ENCODE measurements at regions not wholly inside any gene's neighbourhood (a gene's known extent, or its start where the extent isn't known, plus 50 kb on each side); places are given as distances from the start of the nearest gene placed in this dataset.
"Not testable (repeated sequence)": the region's sequence is repeated elsewhere in the genome, so short reads cannot be mapped to it uniquely, and the experiment has no call there.

DNA sequence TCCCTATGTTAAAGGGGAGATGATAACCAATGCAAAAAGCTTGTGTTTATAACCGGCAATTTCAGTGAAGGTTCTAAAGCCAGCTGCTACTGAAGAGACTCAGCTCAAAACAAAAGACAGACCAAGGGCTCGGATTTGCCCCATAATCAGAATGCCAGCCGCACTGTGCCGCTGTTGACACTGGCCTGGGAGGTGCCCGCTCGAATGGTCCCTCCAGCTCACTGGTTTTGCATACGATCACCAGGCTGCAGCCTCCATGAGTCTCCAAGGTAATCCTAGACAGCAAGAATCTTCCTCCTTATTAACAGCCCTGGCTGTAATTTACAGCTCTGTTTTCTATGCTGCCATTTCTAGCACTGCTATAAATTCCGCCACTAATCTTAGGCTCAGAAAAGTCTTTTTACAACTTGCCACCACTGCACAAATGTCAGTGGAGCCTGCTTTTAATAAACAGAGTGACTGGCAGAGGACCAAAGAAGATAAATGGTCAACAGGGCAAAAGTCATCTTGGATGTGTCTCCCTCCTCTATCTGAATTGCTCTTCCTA is 155.7 kb upstream of the SH3BP4 start:
- DNase-seq = no peak

DNA sequence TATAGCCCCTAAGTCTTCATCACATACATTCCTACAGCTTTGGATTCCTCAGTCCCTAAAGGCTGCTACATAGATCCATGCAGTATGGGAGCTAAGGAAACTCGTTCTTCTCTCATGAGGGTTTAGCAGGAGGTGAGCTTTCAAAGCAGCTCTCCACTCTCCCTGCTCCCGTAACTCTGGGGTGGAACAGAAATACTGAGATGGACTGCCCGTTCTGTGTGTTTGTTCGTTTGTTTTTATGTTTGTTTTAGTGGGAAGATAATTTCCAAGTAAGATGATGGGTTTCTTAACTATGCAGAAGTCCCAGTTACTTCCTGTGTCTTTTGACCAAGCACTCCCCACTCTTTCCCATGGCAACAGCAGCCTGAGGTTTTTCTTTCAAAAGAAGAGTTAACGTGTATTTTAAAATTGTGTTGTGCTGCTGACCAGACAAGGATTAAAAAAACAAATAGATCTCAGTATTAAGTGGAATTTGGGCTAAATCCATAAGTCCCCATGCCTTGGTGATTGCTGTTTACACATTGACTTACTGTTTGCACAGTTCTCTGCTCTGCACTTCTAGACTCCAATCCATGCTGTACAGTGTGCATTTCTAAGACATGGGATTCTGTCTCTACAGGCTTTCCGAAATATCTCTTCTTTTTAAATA is 156.4 kb upstream of the SH3BP4 start:
- no peak for DNase-seq

DNA sequence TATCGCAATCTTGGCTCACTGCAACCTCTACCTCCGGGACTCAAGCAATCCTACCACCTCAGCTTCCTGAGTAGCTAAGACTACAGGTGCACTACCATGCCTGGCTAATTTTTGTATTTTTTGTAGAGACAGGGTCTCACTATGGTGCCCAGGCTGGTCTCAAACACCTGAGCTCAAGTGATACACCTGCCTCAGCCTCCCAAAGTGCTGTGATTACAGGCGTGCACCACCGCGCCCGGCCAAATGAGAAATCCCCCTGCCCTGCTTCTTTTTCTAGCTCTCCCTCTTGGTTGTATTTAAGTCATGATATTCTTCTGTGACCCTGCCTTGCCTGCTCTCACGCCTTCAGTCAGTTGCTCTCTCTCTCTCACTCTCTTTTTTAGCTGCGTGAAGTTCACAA is 157.0 kb upstream of the SH3BP4 start:
- no peak for DNase-seq

DNA sequence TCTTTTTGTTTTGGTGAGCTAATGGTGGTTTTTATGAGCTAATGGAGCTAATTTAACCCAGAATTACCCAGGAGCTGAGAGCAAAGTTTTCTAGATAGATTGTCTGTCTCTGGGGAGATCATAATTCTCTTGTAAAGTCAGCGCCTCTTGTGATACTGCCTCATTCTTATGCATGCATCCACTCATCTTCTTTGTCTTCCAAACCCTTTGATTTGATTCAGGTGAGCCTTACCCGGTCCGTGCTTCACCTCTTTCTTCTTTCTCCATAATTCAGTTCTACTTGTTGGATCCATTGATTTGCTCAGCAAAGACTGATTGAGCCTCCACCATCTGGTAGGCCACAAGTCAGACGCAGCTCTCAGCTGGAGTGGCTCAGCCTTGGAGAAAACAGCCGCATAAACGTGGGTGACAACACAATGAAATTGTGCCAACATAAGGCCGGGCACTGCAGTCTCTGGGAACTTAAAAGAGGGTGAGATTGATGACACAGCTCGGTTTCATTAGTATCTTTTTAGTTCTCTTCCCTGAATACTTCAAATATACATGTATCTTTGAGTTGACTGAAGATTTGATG is 158.5 kb upstream of the SH3BP4 start:
- DNase-seq = no peak

DNA sequence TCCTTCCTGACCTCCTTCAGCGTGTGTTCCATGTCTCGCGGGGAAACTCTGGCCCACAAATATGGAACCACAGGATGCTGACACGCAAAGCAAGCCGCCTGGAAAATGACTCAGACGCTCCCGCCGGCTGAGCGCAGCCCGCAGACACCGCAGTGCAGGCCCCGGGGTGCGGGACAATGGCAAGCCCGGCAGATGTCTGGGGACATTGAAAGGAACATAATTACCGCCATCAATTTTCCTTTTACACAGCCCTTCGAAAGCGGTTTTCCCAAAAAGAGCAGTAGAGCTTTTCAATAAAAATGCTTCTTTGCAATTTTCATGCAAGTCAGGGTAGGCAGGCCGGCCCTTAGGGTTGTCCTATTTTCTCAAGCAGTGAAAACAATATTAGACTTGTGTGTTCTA is 159.2 kb upstream of the SH3BP4 start:
- DNase-seq = no peak

DNA sequence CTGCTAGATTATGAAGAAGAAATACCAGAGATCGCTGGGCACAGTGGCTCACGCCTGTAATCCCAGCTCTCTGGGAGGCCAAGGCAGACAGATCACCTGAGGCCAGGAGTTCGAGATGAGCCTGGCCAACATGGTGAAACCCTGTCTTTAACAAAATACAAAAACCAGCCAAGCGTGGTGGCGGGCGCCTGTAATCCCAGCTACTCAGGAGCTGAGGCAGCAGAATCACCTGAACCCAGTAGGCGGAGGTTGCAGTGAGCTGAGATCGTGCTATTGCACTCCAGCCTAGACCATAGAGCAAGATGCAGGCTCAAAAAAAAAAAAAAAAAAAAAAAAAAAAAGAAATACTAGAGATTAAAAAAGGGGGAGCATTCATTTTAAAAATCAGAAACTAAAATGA is 159.7 kb upstream of the SH3BP4 start:
- DNase-seq = not testable (repeated sequence)

DNA sequence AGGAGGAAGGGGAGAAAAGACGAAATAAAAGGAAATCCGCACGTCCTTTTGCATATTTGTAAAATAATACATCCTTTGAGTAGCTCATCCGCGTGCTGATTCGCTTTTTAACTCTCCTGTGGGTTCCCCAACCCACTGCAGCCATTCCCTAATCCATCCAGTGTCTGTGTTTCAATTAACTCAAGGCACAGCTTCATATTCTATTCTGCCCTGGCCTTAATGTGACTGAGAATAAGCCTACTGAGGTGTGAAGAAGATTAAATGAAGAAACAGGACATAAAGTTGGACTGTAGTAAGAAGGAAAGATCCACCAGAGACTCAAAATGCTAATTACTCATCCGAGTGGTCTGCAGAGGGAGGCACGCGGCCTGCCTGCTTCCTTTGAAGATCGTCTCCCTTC is 161.4 kb upstream of the SH3BP4 start:
- DNase-seq = no peak

DNA sequence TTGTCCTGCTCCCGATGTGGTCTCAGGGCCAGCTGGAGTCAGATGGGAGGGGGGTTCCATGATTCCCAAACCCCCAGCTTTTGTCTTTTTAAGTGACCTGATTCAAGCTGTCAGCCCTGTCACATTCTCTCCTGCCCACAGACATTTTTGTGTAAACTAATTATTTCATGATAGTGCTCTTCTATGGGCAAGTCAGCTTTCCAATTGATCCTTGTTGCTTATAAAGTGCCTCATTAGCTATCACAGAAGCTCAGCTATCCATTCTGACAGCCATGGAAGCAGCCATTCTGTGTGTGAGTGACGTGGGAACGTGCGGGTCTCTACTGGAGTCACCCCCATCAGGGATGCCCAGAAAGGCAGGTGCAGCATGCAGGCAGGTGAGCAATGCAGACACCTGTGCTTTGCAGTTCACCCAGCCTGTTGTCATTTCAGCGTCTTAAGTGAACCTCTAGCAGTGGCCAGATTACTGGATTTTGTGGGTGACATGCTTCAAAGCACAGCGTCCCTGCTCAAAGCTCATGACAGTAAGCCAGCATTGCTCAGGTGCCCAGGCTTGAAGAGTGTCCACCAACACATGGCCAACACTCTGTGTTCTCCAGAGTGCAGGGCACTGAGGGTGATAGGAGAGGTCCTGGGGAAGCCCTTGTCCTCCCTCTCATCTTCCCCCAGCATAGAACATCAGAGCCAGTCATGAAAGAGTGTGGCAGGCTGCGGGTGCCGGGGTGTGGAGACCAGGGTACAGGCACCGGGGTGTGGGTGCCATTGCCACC is 162.1 kb upstream of the SH3BP4 start:
- no peak for DNase-seq

DNA sequence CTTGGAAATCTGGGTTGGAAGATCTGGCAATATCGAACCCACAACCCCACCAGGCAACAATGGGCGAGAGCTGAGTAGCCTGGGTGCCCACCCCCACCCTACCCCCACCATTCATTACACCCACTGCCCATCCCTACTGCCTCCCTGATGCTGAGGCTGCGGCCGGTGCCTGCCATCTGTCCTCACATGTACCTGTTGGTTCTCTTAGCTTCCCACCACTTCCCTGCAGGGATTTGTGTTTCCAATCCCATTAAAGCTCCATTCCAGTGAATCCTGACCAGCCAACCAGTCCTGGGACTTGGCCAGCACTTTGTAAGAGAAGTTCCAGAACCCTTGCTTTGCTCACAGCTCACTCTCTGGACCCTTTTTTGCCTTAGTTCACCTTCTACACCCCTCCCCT is 163.0 kb upstream of the SH3BP4 start:
- DNase-seq = no peak

DNA sequence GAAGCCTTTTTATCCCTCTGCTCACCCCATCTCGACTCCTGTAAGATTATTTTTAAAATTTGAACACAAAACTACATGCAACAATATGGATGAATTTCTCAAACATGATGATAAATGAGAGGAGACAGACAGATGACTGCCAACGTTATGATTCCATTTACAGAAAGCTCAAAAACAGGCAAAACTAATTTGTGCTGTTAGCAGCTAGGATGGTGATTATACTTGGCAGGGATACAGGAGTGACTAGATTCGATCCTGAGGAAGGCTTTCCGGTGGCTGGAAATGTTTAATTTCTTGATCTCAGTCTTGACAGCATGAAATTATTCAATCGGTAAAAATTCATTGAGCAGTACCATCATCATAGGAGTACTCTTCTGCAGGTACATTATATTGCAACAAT is 163.4 kb upstream of the SH3BP4 start:
- DNase-seq = no peak

DNA sequence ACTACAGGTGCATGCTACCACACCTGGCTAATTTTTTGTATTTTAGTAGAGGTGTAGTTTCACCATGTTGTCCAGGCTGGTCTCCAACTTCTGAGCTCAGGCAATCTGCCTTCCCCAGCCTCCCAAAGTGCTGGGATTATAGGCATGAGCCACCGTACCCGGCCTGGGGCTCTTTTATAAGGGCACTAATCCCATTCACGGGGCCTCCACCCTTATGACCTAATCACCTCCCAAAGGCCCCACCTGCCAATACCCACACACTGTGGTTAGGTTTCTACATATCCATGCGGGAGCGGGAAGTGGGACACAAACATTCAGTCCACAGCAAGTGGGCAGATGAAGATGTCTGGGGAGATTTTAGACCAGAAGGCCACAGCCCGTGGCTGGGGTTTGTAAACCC is 164.7 kb upstream of the SH3BP4 start:
- no peak for DNase-seq

DNA sequence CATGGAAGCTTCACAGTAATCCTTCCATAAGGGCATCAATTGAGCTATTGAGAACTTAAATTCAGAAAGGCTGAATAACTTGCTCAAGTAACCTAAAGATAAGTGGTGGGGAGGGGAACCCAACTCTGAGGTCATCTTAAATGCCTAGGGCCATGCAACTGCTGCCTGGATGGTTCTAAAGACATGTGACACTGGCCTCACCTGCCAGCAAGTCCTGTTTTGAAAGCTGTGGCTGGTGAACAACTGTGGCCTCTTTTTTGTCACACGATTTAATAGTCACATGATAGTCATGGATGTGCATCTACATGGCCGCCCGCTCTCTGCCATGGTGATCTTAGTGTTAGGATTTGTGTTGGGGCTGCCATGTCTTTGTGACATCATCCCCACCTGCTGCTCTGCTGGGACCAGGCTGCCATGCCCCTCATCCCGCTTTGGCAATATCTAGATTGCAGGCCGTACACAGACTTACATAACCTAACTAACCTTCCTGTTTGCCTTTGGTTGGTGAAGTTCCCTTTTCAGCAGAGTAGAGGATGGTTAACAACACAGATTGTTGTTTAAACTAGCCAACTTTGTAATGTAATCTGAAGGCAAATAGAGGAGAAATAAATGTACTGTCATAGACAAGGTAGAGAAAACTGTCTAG is 177.9 kb upstream of the SH3BP4 start:
- no peak for DNase-seq

DNA sequence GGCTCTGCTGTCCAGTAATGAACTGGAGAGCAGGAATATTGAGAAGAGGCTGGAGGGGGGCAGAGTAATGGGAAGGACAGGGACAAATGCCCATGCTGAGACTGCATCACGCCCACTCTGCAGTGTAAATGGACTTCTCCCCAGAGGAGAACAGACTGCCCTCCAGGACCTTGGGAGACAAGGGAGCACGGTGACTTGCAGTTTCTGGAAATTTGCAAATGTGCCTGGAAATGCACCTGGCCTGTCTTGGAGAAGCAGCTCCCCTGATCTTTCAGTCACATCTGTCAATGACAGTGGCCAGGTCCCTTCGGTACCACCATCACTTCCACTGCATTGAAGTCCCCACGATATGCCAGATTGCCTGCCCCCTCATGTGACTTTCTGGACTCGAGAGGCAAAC is 178.7 kb upstream of the SH3BP4 start:
- no peak for DNase-seq

DNA sequence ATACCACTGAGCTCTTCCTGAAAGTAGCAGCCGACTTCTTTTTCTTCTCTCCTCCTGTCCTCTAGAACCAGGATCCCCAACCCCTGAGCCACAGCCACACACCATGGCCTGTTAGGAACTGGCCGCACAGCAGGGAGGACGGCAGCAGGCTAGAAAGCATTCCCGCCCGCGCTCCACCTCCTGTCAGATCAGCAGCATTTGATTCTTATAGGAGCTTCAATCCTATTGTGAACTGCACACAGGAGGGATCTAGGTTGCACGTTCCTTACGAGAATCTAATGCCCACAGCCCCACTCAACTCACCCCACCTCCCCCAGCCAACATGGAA is 179.1 kb upstream of the SH3BP4 start:
- DNase-seq = no peak

DNA sequence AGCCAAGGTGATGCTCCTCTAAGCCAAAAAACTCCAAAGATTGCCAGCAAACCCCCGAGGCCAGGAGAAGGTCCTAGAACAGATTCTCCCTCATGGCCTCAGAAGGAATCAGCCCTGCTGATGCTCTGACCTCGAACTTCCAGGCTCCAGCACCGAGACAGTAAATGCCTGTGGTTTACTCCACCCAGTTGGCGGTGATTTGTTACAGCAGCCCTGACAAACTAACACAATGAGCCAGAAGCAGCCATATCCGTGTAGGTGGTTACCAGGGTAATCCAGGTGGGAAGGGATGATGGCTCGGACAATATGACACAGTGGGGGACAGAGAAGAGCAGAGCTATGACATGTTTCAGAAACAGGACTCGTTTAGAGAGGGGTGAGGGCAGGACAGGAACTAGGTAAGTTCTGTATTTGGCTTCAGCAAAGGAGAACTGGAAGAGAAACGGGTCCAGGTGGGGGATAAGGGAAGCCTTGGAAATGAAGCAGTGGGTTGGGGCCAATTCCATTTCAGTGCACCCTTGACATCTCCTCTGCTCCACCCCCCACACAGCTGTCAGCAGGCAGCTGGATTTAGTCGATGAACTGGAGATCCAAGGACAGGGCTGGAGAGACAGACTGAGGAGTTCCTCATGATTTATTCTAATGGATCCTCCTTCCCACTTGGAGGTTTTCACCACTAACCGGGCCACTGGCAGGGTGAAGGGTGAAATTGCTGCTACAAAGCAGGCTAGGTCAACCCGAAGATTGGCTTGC is 179.7 kb upstream of the SH3BP4 start:
- no peak for DNase-seq

DNA sequence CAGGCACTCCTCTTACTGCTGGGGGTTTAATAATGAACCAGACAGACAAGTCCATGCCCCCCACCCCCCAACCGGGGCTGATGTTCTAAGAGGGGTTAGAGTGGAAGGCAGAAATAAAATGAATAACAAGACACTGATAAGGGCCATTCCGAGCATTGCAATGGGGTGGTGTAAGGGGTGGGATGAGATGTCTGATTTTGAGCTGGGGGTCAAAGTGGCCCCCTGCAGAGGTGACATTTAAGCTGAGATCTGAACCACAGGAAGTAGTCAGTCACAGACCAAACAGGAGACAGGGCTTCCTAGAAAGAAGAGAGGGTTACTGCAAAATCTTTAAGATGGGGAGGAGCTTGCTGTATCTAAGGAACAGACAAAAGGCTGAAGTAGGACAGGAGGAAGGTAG is 180.6 kb upstream of the SH3BP4 start:
- DNase-seq = no peak

DNA sequence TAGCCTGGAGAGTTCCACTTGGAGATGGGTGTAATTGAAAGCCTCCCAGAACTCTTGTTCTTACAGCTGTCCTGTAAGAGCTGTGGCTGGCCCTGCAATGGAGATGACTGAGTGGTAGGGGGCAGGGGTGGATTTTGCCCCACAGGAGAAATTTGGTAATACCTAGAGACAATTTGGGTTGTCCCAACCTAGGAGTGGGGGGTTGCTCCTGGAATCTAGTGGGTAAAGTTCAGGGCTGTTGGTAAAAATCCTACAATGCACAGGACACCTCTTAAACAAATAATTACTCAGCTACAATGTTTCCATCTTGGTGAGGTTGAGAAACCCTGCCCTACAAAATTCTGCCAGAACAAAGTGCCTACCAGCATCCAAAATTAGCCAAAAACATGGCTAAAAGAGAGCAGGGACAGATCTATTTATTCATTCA is 181.1 kb upstream of the SH3BP4 start:
- DNase-seq = no peak

DNA sequence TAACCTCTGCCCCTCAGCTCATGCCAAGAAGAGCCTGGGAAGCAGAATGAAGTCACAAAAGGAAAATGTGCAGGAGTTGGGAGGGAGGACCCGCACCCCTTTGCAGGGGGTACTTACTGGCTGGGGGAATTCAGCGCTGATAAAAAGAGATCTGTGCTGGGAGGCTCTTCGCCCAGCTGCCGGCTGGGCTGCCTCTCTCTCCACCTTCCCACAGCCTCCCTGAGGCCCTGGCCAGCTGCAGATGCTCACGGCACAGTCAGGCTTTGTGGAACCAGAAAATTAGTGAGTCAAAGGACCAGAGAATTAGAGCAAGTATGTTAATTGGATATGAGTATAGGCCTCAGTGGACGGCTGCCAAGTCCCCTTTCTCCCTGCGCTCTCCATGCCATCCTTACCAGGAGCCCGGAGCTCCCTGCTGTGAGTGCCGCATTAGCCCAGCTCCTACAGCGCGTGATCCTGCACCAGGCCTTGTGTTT is 181.7 kb upstream of the SH3BP4 start:
- no peak for DNase-seq

DNA sequence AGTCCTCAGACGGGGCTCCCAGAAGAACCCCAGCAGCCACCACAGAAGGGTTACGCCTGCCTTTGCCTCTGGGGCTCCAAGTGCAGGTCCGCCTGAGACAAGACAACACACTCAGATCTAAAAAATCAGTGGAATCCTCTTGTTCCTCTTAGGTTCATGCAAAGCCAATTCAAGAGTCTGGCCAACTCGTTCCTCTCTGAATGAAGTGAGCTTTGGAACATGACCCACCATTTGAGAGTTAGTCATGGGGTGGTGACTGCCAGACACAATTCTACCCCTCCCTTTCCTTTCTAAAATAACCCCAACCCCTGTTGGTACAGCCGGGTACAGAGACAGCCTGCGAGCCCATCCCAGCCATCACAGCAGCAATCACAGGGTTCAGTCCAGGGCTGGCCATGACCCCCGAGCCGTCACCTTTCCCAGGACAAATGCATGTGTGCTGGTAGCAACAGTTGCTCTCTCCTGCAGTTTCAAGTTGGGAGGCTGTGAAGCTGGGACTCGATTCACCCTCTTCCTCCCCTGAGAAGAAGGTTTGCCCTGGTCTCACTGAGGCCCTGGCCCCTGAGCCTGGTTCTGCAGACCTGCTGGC is 183.1 kb upstream of the SH3BP4 start:
- no peak for DNase-seq

DNA sequence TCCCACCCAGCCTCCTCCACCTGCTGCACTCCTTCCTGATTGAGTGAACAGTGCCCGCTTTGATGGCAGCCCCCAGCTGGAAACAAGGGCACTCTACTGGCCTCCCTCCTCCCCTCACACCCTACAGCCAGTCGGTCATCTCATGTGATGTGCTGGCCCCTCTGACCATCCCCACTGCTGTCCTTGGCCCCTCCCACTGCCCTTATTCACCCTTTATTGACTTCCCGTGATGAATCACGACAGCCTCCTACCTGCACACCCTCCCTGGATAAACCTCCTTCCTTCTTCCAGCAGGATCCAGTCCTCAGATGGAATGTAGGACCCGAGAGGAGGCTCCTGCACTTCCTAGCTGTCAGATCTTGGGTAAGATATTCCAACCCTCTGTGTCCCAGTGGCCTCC is 186.5 kb upstream of the SH3BP4 start:
- no peak for DNase-seq

DNA sequence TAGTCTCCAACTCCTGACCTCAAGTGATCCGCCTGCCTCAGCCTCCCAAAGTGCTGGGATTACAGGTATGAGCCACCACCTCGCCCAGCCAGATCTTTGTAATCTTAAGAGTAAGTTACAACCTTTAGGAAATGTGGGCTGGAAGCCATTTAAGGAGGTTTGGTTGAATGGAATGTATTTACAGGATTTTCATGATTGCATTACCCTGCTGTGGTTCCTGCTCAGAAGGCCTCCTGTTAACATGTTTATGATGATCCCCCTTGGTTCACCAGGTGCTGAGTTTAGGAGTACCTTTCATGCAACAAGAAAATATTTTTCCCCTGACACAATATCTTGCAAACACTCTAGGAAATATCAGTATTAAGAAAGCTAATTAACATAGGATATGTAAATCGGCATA is 187.4 kb upstream of the SH3BP4 start:
- DNase-seq = no peak
